Activated CD8-positive, alpha-beta memory T cell treated with anti-CD3 and anti-CD28 coated beads for 36 hours (primary cell): ENCODE measurements at regions not wholly inside any gene's neighbourhood (a gene's known extent, or its start where the extent isn't known, plus 50 kb on each side); places are given as distances from the start of the nearest gene placed in this dataset.
"Not testable (repeated sequence)": the region's sequence is repeated elsewhere in the genome, so short reads cannot be mapped to it uniquely, and the experiment has no call there.

Source experiments
- CTCF ChIA-PET: fragments of 350-600 bp; sonication (Branson Sonifier 250); formaldehyde crosslinking; loops from one replicate; lab custom pipeline; 2021; ENCODE audit warnings: antibody characterized with exemption; lab: Charles Lee
- POLR2A ChIA-PET: fragments of 350-600 bp; sonication (Branson Sonifier 250); formaldehyde crosslinking; loops from one replicate; lab custom pipeline; 2021; ENCODE audit warnings: antibody characterized with exemption; lab: Charles Lee

DNA sequence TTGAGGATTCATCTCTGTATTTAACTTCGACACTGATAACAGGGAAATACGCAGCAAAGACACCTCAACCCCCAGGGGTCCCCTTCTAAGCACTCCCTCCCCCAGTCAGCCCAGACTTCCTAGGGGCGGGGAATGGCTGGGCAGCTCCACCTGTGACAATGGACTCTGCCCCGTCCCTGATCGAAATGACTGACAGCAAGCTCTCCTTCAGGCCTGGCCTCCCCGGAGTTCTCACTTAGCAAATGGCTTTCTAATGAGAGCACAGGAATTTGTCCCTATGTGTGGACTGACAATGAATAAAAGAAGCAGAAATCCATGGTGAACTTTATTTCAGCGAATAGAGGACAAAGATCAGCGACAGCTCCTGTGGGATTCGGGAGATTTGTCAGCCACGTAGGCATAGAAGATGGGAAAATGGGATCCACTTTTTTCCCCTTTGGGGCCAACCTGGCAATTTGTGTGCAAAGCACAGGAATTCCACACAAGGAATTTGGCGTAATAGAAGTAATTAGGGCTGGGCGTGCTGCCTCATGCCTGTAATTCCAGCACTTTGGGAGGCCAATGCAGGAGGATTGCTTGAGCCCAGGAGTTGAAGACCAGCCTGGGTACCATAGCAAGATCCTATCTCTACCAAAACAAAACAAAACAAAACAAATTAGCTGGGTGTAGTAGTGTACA lies 63.8 kb downstream of the TNFAIP2 start:
- CTCF ChIA-PET = interaction anchor here (1.0 to 2.3 kb wide), 4 partner anchors 82 to 112 kb away, joined by 3 to 14 read pairs (median 4); no protein-coding TSS in a partner anchor

DNA sequence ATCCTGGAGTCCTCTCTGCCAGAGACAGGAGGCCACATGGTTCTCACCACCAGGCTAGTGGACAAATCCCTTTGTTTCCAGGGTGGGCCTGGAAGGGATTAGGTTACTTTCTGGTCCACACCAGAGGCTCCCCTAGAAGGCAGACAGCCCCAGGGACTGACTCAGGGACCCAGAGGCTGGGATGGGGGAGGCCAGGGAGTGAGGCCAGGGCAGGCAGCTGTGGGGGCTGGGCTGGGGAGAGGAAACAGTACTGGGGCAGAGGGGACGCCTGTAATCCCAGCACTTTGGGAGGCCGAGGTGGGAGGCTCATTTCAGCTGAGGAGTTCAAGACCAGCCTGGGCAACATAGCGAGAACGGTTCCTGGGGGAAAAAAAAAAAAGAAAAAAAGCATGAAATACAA lies 64.7 kb downstream of the TNFAIP2 start:
- ChIA-PET CTCF (interaction anchor here (1.0 to 2.3 kb wide), 2 partner anchors 82 to 105 kb away, joined by 3 to 14 read pairs; no protein-coding TSS in a partner anchor), POLR2A (no interaction called here)

More for the DNA sequence above, 63.8 kb downstream of the TNFAIP2 start:
- POLR2A ChIA-PET = no interaction called here

- ChIA-PET POLR2A (no interaction called here), CTCF (interaction anchor here (0.7 to 0.9 kb wide), 2 partner anchors 21 to 495 kb away, joined by 3 read pairs; no protein-coding TSS in a partner anchor)
Observed at GRCh38 chr14:103188810-103189480, 65.7 kb downstream of the TNFAIP2 start.

DNA sequence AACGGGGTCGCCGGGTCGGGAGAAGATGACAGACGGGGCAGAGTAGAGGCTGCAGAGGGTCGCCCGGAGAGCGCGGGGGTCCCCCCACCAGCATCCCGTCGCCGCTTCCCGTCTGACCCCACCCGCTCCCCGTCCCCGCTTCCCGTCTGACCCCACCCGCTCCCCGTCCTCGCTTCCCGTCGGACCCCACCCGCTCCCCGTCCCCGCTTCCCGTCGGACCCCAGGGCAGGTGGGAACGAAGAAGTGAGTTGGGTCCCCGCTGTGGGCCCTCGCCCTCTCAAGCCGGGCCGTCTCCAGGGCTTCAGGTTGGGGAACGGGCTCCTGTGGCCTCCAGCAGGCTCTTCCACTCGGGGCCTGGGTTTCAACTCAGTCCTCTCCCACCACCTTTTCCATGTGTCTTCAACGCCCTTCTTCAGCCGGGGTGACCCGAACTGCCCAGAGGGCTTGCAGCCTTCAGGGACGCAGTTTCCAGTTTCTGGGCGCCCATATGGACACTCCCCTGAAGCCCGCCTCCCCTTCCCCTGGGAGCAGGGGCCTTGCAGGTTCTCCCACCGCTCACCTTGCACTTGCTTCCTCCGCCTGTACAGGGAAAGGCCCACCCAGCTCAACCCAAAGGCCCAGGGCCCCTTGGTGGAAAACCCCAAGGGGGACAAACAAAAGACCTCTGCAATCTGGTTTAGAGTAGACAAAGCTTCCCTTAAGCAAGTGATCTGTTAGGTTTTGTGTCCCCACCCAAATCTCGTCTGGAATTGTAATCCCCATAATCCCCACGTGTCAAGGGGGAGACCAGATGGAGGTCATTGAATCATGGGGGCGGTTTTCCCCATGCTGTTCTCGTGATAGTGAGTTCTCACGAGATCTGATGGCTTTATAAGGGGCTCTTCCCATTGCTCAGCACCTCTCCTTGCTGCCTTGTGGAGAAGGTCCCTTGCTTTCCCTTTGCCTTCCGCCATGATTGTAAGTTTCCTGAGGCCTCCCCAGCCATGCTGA lies 66.5 kb downstream of the TNFAIP2 start:
- CTCF ChIA-PET = interaction anchor here (0.9 kb wide), 1 partner anchor 496 kb away, joined by 3 read pairs; no protein-coding TSS in a partner anchor
- POLR2A ChIA-PET = no interaction called here

GRCh38 chr14:103190741-103191140 lies 67.5 kb downstream of the TNFAIP2 start:
- ChIA-PET CTCF (no interaction called here), POLR2A (no interaction called here)

GRCh38 chr14:103191844-103192243 lies 68.6 kb downstream of the TNFAIP2 start:
- CTCF ChIA-PET = no interaction called here

DNA sequence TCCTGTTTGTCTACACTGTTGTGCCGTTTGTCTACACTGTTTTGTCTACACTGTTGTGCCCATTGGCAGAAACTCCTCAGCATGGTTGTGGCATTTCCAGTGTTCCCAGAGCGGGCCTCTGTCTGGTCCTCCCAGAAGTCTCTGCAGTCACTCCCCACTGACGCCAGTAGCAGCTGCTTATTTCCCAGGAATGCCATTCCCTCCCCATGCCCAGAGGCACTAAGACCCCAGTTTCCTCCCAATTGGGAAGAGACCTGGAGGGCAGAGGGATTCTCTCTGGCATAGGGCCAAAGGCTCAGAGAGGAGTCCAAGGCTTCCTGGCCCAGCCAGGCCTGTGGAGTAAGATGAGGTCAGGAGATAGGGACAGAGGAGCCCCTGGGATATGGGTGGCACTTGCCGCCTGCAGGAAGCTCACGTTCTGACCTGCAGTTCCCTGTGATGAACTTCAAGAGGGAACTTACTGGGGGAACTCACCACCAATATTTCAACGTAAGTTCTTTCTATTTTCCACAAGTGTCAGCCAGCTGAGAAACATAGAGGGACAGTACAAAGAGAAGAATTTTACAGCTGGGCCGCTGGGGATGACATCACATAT lies 69.1 kb downstream of the TNFAIP2 start:
- ChIA-PET CTCF (no interaction called here), POLR2A (no interaction called here)

More at GRCh38 chr14:103191844-103192243, 68.6 kb downstream of the TNFAIP2 start:
- POLR2A ChIA-PET = no interaction called here

GRCh38 chr14:103192861-103193260 lies 69.6 kb downstream of the TNFAIP2 start:
- CTCF ChIA-PET, POLR2A ChIA-PET: not testable (repeated sequence)

DNA sequence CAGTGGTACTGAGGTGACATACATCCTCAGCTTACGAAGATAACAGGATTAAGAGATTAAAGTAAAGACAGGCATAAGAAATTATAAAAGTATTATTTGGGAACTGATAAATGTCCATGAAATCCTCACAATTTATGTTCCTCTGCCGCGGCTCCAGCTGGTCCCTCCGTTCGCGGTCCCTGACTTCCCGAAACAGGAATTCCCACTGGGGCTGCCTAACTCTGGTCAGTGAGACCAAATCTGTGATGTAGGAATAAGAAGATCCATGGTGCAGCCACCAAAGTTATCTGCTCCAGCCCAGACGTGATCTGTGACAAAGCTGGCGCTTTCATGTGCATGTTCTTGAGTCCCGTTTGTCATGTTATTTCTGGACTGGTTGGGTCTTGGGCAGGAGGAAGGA lies 70.2 kb downstream of the TNFAIP2 start:
- POLR2A ChIA-PET, CTCF ChIA-PET: not testable (repeated sequence)

- CTCF ChIA-PET = no interaction called here
- POLR2A ChIA-PET = no interaction called here
Observed at GRCh38 chr14:103194256-103195045, 71.2 kb downstream of the TNFAIP2 start.

GRCh38 chr14:103195828-103196615 lies 72.8 kb downstream of the TNFAIP2 start:
- ChIA-PET POLR2A (no interaction called here), CTCF (no interaction called here)

DNA sequence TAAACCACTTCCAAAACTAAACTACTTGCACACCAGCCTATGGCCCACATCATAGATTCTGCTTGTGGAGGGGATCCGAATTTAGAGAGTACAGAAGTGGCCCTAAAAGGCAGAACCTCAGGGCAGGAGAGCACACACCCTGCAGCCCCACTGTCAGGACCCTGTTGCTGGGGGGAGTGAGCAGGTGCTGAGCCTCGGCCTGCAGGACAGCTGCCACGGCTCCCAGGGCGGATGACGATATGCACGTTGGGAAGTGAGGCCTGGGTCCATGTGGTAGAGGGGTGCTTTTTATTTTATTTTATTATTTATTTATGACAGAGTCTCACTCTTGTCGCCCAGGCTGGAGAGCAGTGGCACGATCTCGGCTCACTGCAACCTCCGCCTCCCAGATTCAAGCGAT lies 73.5 kb downstream of the TNFAIP2 start:
- ChIA-PET POLR2A (no interaction called here), CTCF (no interaction called here)

DNA sequence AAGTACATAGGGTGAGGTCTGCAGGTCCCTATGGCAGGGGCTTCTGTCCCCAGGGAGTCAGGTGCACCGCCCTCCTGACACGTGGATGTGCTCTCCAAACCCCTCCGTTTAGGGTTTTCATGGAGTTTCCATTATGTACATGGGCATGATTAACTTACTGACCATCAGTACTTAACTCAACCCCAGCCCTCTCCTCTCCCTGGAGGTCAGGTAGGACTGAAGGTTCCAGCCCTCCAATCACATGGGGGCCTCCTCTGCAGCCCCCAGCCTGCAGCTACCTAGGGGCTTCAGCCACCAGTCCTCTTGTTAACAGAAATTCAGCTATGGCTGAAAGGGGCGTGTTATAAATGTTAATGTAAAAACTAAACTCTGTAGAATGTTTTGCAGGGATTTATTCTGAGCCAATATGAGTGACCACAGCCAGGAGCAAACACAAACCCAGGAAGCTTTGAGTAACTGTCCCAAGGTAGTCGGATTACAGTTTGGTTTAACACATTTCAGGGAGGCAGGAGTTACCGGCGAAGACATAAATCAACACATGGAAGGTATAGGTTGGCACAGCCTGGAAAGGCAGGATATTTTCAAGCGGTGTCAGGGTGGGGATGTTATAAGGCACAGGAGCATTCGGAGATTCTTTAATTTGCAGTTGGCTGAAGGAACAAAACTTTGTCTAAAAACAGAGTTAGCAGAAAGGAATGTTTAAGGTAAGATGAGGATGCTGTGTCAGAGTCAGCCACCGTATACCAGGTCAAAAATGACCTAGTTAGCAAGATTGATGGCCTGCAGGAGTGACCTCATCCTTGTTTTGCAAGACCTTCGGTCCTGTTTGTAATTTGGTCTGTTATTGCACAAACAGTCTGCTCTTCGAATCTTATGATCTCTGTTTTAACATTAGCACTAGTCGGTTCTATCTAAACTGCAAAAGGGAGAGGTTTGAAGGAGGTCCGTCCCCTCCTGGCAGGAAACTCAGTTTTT lies 75.2 kb downstream of the TNFAIP2 start:
- POLR2A ChIA-PET = no interaction called here
- CTCF ChIA-PET = no interaction called here

DNA sequence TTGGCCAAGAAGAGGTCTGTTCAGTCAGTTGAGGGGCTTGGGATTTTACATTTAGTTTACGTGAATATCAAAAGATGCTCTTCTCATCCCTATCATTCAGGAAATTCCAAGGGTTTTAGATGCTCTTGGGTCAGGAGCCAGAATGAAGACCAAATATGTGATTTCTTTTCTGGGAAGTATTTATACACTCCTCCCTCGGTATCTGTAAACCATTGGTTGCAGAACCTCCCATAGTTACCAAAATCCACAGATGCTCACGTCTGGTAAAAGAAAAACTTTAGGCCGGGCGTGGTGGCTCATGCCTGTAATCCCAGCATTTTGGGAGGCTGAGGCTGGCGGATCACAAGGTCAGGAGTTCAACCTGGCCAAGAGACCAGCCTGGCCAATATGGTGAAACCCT lies 75.9 kb downstream of the TNFAIP2 start:
- POLR2A ChIA-PET = no interaction called here
- CTCF ChIA-PET = no interaction called here

- ChIA-PET POLR2A (no interaction called here), CTCF (no interaction called here)
Observed at GRCh38 chr14:103201801-103202200, 78.5 kb downstream of the TNFAIP2 start.

DNA sequence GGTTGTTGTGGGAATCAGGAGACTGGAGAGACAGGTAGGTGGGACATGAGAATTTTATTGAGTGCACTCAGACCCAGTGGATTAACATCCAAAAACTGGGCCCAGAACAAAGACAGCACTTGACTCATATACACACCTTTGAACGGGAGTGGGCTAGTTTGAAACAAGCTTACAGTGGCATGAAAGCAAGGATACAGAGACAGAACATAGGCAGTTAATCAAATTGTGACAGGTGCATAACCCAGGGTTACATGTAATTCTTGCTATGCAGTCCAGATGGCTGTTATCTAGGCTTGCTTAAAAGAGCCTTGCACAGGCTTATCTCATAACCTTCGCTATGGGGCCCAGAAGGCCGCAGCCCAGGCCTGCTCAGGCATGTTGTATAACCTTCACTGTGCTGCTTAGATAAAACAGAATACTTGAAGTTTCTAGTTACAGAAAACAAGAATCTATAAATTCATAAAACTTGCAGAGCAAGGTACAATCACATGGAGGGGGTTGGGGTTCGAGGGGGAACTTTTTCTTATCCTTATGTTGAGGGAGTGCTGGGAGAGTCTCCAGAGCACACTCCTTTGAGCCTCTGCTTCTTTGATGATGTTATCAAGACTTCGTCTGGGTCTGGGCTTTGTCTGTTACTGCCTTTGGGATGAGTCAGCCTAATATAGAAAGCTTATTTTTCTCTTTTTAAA lies 81.7 kb downstream of the TNFAIP2 start:
- ChIA-PET CTCF (interaction anchor here (0.6 to 0.9 kb wide), 2 partner anchors 19 to 88 kb away, joined by 3 read pairs; no protein-coding TSS in a partner anchor), POLR2A (no interaction called here)
